IMR-90 (cell line): ENCODE measurements at regions not wholly inside any gene's neighbourhood (a gene's known extent, or its start where the extent isn't known, plus 50 kb on each side); places are given as distances from the start of the nearest gene placed in this dataset.

Experiments
- ATAC-seq: fragments of 200-7000 bp; cut with Tn5 transposase; 2 replicates; pipeline ENCODE4 v1.9.1; 2020; ENCODE audit warnings: low read depth, mild to moderate bottlenecking, moderate library complexity
- BruUV-seq: library from RNA; stranded (reverse); fragments of 400-500 nt; replicated peaks from 2 replicates; lab custom pipeline; 2021; lab: Mats Ljungman, UMichigan
- CTCF ChIA-PET: fragments of 300-600 bp; formaldehyde crosslinking; extraction: SDS; loops from one replicate; lab custom pipeline; 2021; ENCODE audit warnings: antibody characterized with exemption; lab: Yijun Ruan, JAX
- POLR2A ChIA-PET: fragments of 300-600 bp; sonication (Branson Sonifier 250); formaldehyde crosslinking; loops from one replicate; lab custom pipeline; 2022; ENCODE audit warnings: antibody characterized with exemption; ENCODE audit not compliant: unreplicated experiment; lab: Charles Lee
- DNase-seq: peaks from one replicate; pipeline ENCODE4 v3.0.0; 2013
- H2AFZ ChIP-seq: replicated peaks from 2 replicates; pipeline ENCODE3; 2013; ENCODE audit warnings: low read length, mild to moderate bottlenecking; ENCODE audit not compliant: poor library complexity
- H2AK5ac ChIP-seq: 2 replicates; pipeline ENCODE4 v1.6.1; 2013; ENCODE audit warnings: low read depth, low read length, inconsistent platforms
- H2AK9ac ChIP-seq: replicated peaks from 2 replicates; pipeline ENCODE3; 2013; ENCODE audit warnings: mild to moderate bottlenecking, low read depth, low read length, moderate library complexity; ENCODE audit not compliant: poor library complexity
- H2BK120ac ChIP-seq: 2 replicates; pipeline ENCODE4 v1.6.1; 2013; ENCODE audit warnings: low read depth, low read length, inconsistent platforms
- H2BK15ac ChIP-seq: 3 replicates; pipeline ENCODE4 v1.6.1; 2013; ENCODE audit warnings: low read depth, low read length, inconsistent platforms
- H2BK20ac ChIP-seq: 2 replicates; pipeline ENCODE4 v1.6.1; 2013; ENCODE audit warnings: low read depth, mild to moderate bottlenecking, inconsistent platforms, low read length, moderate library complexity
- H2BK5ac ChIP-seq: 2 replicates; pipeline ENCODE4 v1.6.1; 2013; ENCODE audit warnings: mild to moderate bottlenecking, low read depth, low read length, inconsistent platforms; ENCODE audit not compliant: poor library complexity, severe bottlenecking
- H3K14ac ChIP-seq: replicated peaks from 2 replicates; pipeline ENCODE4 v1.6.1; 2013; ENCODE audit warnings: low read depth, low read length, inconsistent platforms
- H3K18ac ChIP-seq: 2 replicates; pipeline ENCODE4 v1.6.1; 2013; ENCODE audit warnings: low read depth, low read length, control low read depth
- H3K23ac ChIP-seq: 2 replicates; pipeline ENCODE4 v1.6.1; 2013; ENCODE audit warnings: low read depth, low read length, inconsistent platforms
- H3K27ac ChIP-seq: 2 replicates; pipeline ENCODE4 v1.5.1; 2013; ENCODE audit warnings: mild to moderate bottlenecking, control low read depth, low read length; ENCODE audit not compliant: insufficient read depth
- H3K27me3 ChIP-seq: 2 replicates; pipeline ENCODE4 v1.6.1; 2013; ENCODE audit warnings: low read length; ENCODE audit not compliant: control insufficient read depth, insufficient read depth
- H3K36me3 ChIP-seq: 2 replicates; pipeline ENCODE4 v1.6.1; 2013; ENCODE audit warnings: low read length, mixed read lengths; ENCODE audit not compliant: control insufficient read depth, insufficient read depth
- H3K4ac ChIP-seq: 2 replicates; pipeline ENCODE4 v1.6.1; 2013; ENCODE audit warnings: low read depth, low read length, inconsistent platforms
- H3K4me1 ChIP-seq: 2 replicates; pipeline ENCODE4 v1.6.1; 2013; ENCODE audit warnings: low read length, mixed read lengths; ENCODE audit not compliant: control insufficient read depth, insufficient read depth
- H3K4me2 ChIP-seq: 2 replicates; pipeline ENCODE4 v1.6.1; 2013; ENCODE audit warnings: low read depth, mild to moderate bottlenecking, control low read depth, low read length, moderate library complexity
- H3K4me3 ChIP-seq: 2 replicates; pipeline ENCODE4 v1.5.1; 2013; ENCODE audit warnings: low read depth, mild to moderate bottlenecking, control low read depth, low read length, moderate library complexity; ENCODE audit not compliant: insufficient read depth
- H3K56ac ChIP-seq: 2 replicates; pipeline ENCODE4 v1.6.1; 2013; ENCODE audit warnings: low read length, inconsistent platforms; ENCODE audit not compliant: insufficient read depth; ENCODE audit errors: extremely low read depth
- H3K79me1 ChIP-seq, 2 experiments: 2 replicates each; pipeline ENCODE4 v1.6.1; 2013; ENCODE audit warnings: low read length in 2 of 2, inconsistent platforms in 1 of 2, low read depth in 1 of 2
- H3K9ac ChIP-seq: 2 replicates; pipeline ENCODE4 v1.6.1; 2013; ENCODE audit warnings: low read depth, low read length, control low read depth
- H3K9me1 ChIP-seq: 2 replicates; pipeline ENCODE4 v1.6.1; 2013; ENCODE audit warnings: low read length, inconsistent platforms; ENCODE audit not compliant: insufficient read depth
- H3K9me3 ChIP-seq: 2 replicates; pipeline ENCODE4 v1.6.1; 2013; ENCODE audit warnings: low read length; ENCODE audit not compliant: control insufficient read depth, insufficient read depth
- H4K20me1 ChIP-seq: 2 replicates; pipeline ENCODE4 v1.6.1; 2013; ENCODE audit warnings: low read length, inconsistent platforms; ENCODE audit not compliant: insufficient read depth
- H4K5ac ChIP-seq: 2 replicates; pipeline ENCODE4 v1.6.1; 2013; ENCODE audit warnings: mild to moderate bottlenecking, low read depth, low read length, control low read depth
- H4K8ac ChIP-seq, 2 experiments: 2 replicates each; pipeline ENCODE4 v1.6.1; 2013; ENCODE audit warnings: low read depth in 2 of 2, low read length in 2 of 2, control low read depth in 1 of 2, inconsistent platforms in 1 of 2
- H4K91ac ChIP-seq: 2 replicates; pipeline ENCODE4 v1.6.1; 2013; ENCODE audit warnings: low read depth, low read length, inconsistent platforms; ENCODE audit not compliant: insufficient read depth
- BHLHE40 ChIP-seq: fragments of 150-350 bp; IDR thresholded peaks from 2 replicates; pipeline ENCODE4 v1.6.1; 2016; ENCODE audit warnings: mild to moderate bottlenecking, low read depth, low read length
- CEBPB ChIP-seq: IDR thresholded peaks from 2 replicates; pipeline ENCODE4 v1.6.1; 2012; ENCODE audit warnings: low read depth, low read length, improper control_type of control experiment
- CHD1 ChIP-seq: IDR thresholded peaks from 2 replicates; pipeline ENCODE4 v1.6.1; 2012; ENCODE audit warnings: low read depth, low read length, improper control_type of control experiment
- CTCF ChIP-seq: conservative IDR thresholded peaks from 2 replicates; pipeline ENCODE4 v1.5.1; 2012; ENCODE audit warnings: mild to moderate bottlenecking, low read depth, low read length, improper control_type of control experiment
- ELK1 ChIP-seq: fragments of 150-350 bp; IDR thresholded peaks from 2 replicates; pipeline ENCODE4 v1.6.1; 2016; ENCODE audit warnings: low read depth, mild to moderate bottlenecking, low read length, moderate library complexity, borderline replicate concordance
- FOS ChIP-seq: fragments of 150-350 bp; IDR thresholded peaks from 2 replicates; pipeline ENCODE4 v1.6.1; 2016; ENCODE audit warnings: low read depth, low read length
- MAFK ChIP-seq: IDR thresholded peaks from 2 replicates; pipeline ENCODE4 v1.6.1; 2012; ENCODE audit warnings: low read depth, low read length, improper control_type of control experiment
- MAZ ChIP-seq: IDR thresholded peaks from 2 replicates; pipeline ENCODE4 v1.6.1; 2012; ENCODE audit warnings: low read depth, mild to moderate bottlenecking, low read length, improper control_type of control experiment, moderate library complexity, borderline replicate concordance
- MXI1 ChIP-seq: IDR thresholded peaks from 2 replicates; pipeline ENCODE4 v1.6.1; 2012; ENCODE audit warnings: low read depth, mild to moderate bottlenecking, low read length, moderate library complexity, borderline replicate concordance
- NFE2L2 ChIP-seq: fragments of 150-350 bp; IDR thresholded peaks from 2 replicates; pipeline ENCODE4 v1.6.1; 2016; ENCODE audit warnings: low read depth, mild to moderate bottlenecking, low read length
- POLR2A ChIP-seq: IDR thresholded peaks from 2 replicates; pipeline ENCODE4 v1.6.1; 2012; ENCODE audit warnings: mild to moderate bottlenecking, low read depth, low read length
- RAD21 ChIP-seq: IDR thresholded peaks from 2 replicates; pipeline ENCODE4 v1.6.1; 2012; ENCODE audit warnings: low read length, improper control_type of control experiment
- RCOR1 ChIP-seq: IDR thresholded peaks from 2 replicates; pipeline ENCODE4 v1.6.1; 2012; ENCODE audit warnings: mild to moderate bottlenecking, low read length, improper control_type of control experiment; ENCODE audit not compliant: insufficient replicate concordance
- RFX5 ChIP-seq: IDR thresholded peaks from 2 replicates; pipeline ENCODE4 v1.8.0; 2012; ENCODE audit warnings: low read depth, mild to moderate bottlenecking, low read length, moderate library complexity
- SMC3 ChIP-seq: fragments of 150-350 bp; IDR thresholded peaks from 2 replicates; pipeline ENCODE4 v1.6.1; 2016; ENCODE audit warnings: low read depth, mild to moderate bottlenecking, antibody characterized with exemption, low read length, moderate library complexity
- USF2 ChIP-seq: fragments of 150-350 bp; IDR thresholded peaks from 2 replicates; pipeline ENCODE4 v1.6.1; 2017; ENCODE audit warnings: mild to moderate bottlenecking, antibody characterized with exemption, low read length, low read depth
- WGBS, 2 experiments: methylation state at CpG; one replicate each; pipeline versions ENCODE4 v1.1.5 to v1.1.7; 2013; ENCODE audit warnings: missing lambda C conversion rate in 2 of 2; ENCODE audit not compliant: insufficient read length in 1 of 2; ENCODE audit errors: extremely low coverage in 2 of 2; 5-methylcytosine and 5-hydroxymethylcytosine counted together
- dilution Hi-C: fragments of 300-500 bp; cut with HindIII; formaldehyde crosslinking; loops from one replicate; pipeline ENCODE4 v1.14.3; 2018; ENCODE audit warnings: low sequenced_read_pairs; ENCODE audit not compliant: unreplicated experiment
- in situ Hi-C: fragments of 300-500 bp; cut with MboI; formaldehyde crosslinking; loops from 3 replicates; pipeline ENCODE4 v1.14.3; 2019; ENCODE audit warnings: low sequenced_read_pairs, inconsistent platforms, mixed read lengths
- intact Hi-C: fragments of 100-400 bp; cut with micrococcal nuclease; formaldehyde crosslinking; loops from 2 replicates; pipeline ENCODE4 v1.10.0; 2022

GRCh38 chr21:36646011-36646410 is 52.9 kb upstream of the SIM2 start:
- Histone ChIP-seq H3K14ac (no peak overlapping the region), H3K4me2 (no peak overlapping the region), H3K36me3 (no peaks in the 10 kb centered on the region), H3K27ac (no peak overlapping the region), H3K79me1 (no peaks in the 10 kb centered on the region), H4K91ac (no peak overlapping the region), H4K8ac (no peak overlapping the region), H2AK5ac (no peak overlapping the region), H3K9ac (no peak overlapping the region), H3K4me1 (peaks cover 3% of the 10 kb centered on the region; the same call in 1 of the 2 replicates), H2BK5ac (no peak overlapping the region), H3K9me1 (no peaks in the 10 kb centered on the region), H3K27me3 (peaks cover 11% of the 10 kb centered on the region), H3K23ac (no peak overlapping the region), H3K4me3 (no peak overlapping the region), H3K56ac (no peak overlapping the region), H3K18ac (no peak overlapping the region), H2AFZ (no peak overlapping the region), H2BK20ac (no peak overlapping the region), H2BK120ac (no peak overlapping the region), H4K20me1 (no peaks in the 10 kb centered on the region), H3K9me3 (no peaks in the 10 kb centered on the region), H3K4ac (no peak overlapping the region), H4K5ac (no peak overlapping the region), H2AK9ac (no peak overlapping the region), H2BK15ac (no peak overlapping the region)
- 73% methylated on average over 5 of the region's 7 CpGs; no CpG with 5 or more reads in 1 of the 2 experiments for WGBS, 2 experiments
- DNase-seq = no peak
- intact Hi-C loops = no loop called here
- no TSS peak for BruUV-seq
- in situ Hi-C loops = no loop called here
- dilution Hi-C loops = no loop called here
- POLR2A ChIA-PET = no interaction called here
- ATAC-seq = no peak
- TF ChIP-seq NFE2L2 = no peak
- TF ChIP-seq FOS = no peak
- TF ChIP-seq POLR2A = no peak
- TF ChIP-seq CHD1 = no peak
- no peak for TF ChIP-seq MAFK
- TF ChIP-seq MXI1 = no peak
- no peak for TF ChIP-seq CEBPB
- TF ChIP-seq RAD21 = no peak
- no peak for TF ChIP-seq MAZ
- TF ChIP-seq ELK1 = no peak
- no peak for TF ChIP-seq BHLHE40
- no peak for TF ChIP-seq SMC3
- TF ChIP-seq USF2 = no peak
- TF ChIP-seq RFX5 = no peak
- TF ChIP-seq RCOR1 = no peak
- TF ChIP-seq CTCF = no peak
- CTCF ChIA-PET = no interaction called here
